ENCODE measurements at regions not wholly inside any gene's neighbourhood (a gene's known extent, or its start where the extent isn't known, plus 50 kb on each side); places are given as distances from the start of the nearest gene placed in this dataset.
A peak's percentile ranks its signal among the peaks of the same experiment; 100 is the strongest.

GRCh38 chr12:114776731-114777442, 92.9 kb upstream of the TBX3 start:
- no peak for TF ChIP-seq POLR2A (IDR thresholded peaks at IDR 0.05)
- TF ChIP-seq CTCF (IDR thresholded peaks at IDR 0.05), result no peak
- WGBS, 2 donors, result 79 to 91% methylated on average over 15 of the region's 15 CpGs
- no peaks in the 10 kb centered on the region for H3K4me1 ChIP-seq
- DNase-seq, result no peak
- no peaks in the 10 kb centered on the region for H3K27me3 ChIP-seq
- no peak overlapping the region for H3K27ac ChIP-seq
- H3K36me3 ChIP-seq, result no peaks in the 10 kb centered on the region
- intact Hi-C loops (cut with DNase I), result no loop called here
- H3K4me3 ChIP-seq (replicated peaks in 1 of 3), result no peak overlapping the region
- no peaks in the 10 kb centered on the region for H3K9me3 ChIP-seq

GRCh38 chr12:114774699-114775098, 90.7 kb upstream of the TBX3 start:
- no peak for DNase-seq
- TF ChIP-seq CTCF (IDR thresholded peaks at IDR 0.05), result no peak
- no peak for TF ChIP-seq POLR2A (IDR thresholded peaks at IDR 0.05)
- Histone ChIP-seq H3K4me1 (no peaks in the 10 kb centered on the region), H3K4me3 (replicated peaks in 1 of 3) (no peak overlapping the region), H3K27me3 (no peaks in the 10 kb centered on the region), H3K27ac (no peak overlapping the region), H3K36me3 (no peaks in the 10 kb centered on the region), H3K9me3 (no peaks in the 10 kb centered on the region)
- WGBS, 2 donors, result 91 to 95% methylated on average over 5 of the region's 5 CpGs
- intact Hi-C loops (cut with DNase I), result no loop called here

GRCh38 chr12:114774197-114774596, 90.2 kb upstream of the TBX3 start:
- H3K27me3 ChIP-seq, result no peaks in the 10 kb centered on the region
- TF ChIP-seq CTCF (IDR thresholded peaks at IDR 0.05) (no peak), POLR2A (IDR thresholded peaks at IDR 0.05) (no peak)
- no peaks in the 10 kb centered on the region for H3K9me3 ChIP-seq
- no peaks in the 10 kb centered on the region for H3K4me1 ChIP-seq
- intact Hi-C loops (cut with DNase I), result no loop called here
- DNase-seq, result no peak
- H3K4me3 ChIP-seq (replicated peaks in 1 of 3), result no peak overlapping the region
- H3K27ac ChIP-seq, result no peak overlapping the region
- no peaks in the 10 kb centered on the region for H3K36me3 ChIP-seq
- 89% methylated on average over 11 of the region's 11 CpGs for WGBS, 2 donors

- WGBS, 2 donors, result 79 to 86% methylated on average over 3 of the region's 3 CpGs
- intact Hi-C loops (cut with DNase I), result no loop called here
- no peak for TF ChIP-seq POLR2A (IDR thresholded peaks at IDR 0.05)
- TF ChIP-seq CTCF (IDR thresholded peaks at IDR 0.05), result peak in 1 of 6 experiments; percentile 23
- H3K4me3 ChIP-seq (replicated peaks in 1 of 3), result no peak overlapping the region
- no peaks in the 10 kb centered on the region for H3K4me1 ChIP-seq
- DNase-seq, result peak; percentile 3 to 4
- H3K27ac ChIP-seq, result no peak overlapping the region
- H3K27me3 ChIP-seq, result no peaks in the 10 kb centered on the region
- no peaks in the 10 kb centered on the region for H3K9me3 ChIP-seq
- no peaks in the 10 kb centered on the region for H3K36me3 ChIP-seq
These were observed 86.3 kb upstream of the TBX3 start for GRCh38 chr12:114770323-114770722.

- Histone ChIP-seq H3K4me3 (replicated peaks in 1 of 3) (no peak overlapping the region), H3K27me3 (no peaks in the 10 kb centered on the region), H3K4me1 (no peaks in the 10 kb centered on the region), H3K27ac (no peak overlapping the region), H3K9me3 (no peaks in the 10 kb centered on the region), H3K36me3 (no peaks in the 10 kb centered on the region)
- 91 to 95% methylated on average over 4 of the region's 4 CpGs for WGBS, 2 donors
- DNase-seq, result no peak
- intact Hi-C loops (cut with DNase I), result no loop called here
- TF ChIP-seq CTCF (IDR thresholded peaks at IDR 0.05) (no peak), POLR2A (IDR thresholded peaks at IDR 0.05) (no peak)
These were observed 85.7 kb upstream of the TBX3 start for GRCh38 chr12:114769634-114770033.

Data from thyroid gland (tissue), 4 donors.